GM23338 (cell line): ENCODE measurements at regions not wholly inside any gene's neighbourhood (a gene's known extent, or its start where the extent isn't known, plus 50 kb on each side); places are given as distances from the start of the nearest gene placed in this dataset.
"Not testable (repeated sequence)": the region's sequence is repeated elsewhere in the genome, so short reads cannot be mapped to it uniquely, and the experiment has no call there.

Experiments
- CREB1 ChIP-seq: fragments of 250-450 bp; sonication (Bioruptor Pico); IDR thresholded peaks from 2 replicates; pipeline ENCODE4 v1.5.0; 2020; ENCODE audit warnings: low read depth, mild to moderate bottlenecking, moderate library complexity
- CTCF ChIP-seq, 2 experiments: fragments of 200-600 bp in 1 of 2; sonication (generic) in 1 of 2; conservative IDR thresholded peaks; 2 replicates each; pipeline versions ENCODE4 v1.5.1 to v1.6.1; 2016 to 2017; ENCODE audit warnings: antibody characterized with exemption in 2 of 2, low read depth in 2 of 2, mild to moderate bottlenecking in 2 of 2, moderate library complexity in 1 of 2
- ETS1 ChIP-seq: IDR thresholded peaks from 2 replicates; pipeline ENCODE4 v1.6.1; 2016; ENCODE audit warnings: antibody characterized with exemption
- EZH2 ChIP-seq: fragments of 200-600 bp; sonication (generic); IDR thresholded peaks from one replicate; pipeline ENCODE4 v1.8.0; 2017; ENCODE audit warnings: antibody characterized with exemption, mild to moderate bottlenecking, low read depth; ENCODE audit not compliant: unreplicated experiment
- EZH2phosphoT487 ChIP-seq: fragments of 200-600 bp; sonication (generic); IDR thresholded peaks from one replicate; pipeline ENCODE4 v1.8.1; 2018; ENCODE audit warnings: antibody characterized with exemption; ENCODE audit not compliant: unreplicated experiment
- JUNB ChIP-seq: IDR thresholded peaks from one replicate; pipeline ENCODE4 v1.6.1; 2016; ENCODE audit warnings: antibody characterized with exemption; ENCODE audit not compliant: unreplicated experiment
- NANOG ChIP-seq: IDR thresholded peaks from 2 replicates; pipeline ENCODE4 v1.6.1; 2016; ENCODE audit warnings: antibody characterized with exemption, borderline replicate concordance
- POLR2AphosphoS5 ChIP-seq: IDR thresholded peaks from 2 replicates; pipeline ENCODE4 v1.6.1; 2016; ENCODE audit warnings: antibody characterized with exemption, low read depth
- STAT1 ChIP-seq: IDR thresholded peaks from one replicate; pipeline ENCODE4 v1.6.1; 2016; ENCODE audit warnings: antibody characterized with exemption; ENCODE audit not compliant: unreplicated experiment
- ZNF114 ChIP-seq: fragments of 250-450 bp; sonication (Bioruptor Pico); IDR thresholded peaks from 2 replicates; pipeline ENCODE4 v1.5.0; 2020; ENCODE audit warnings: mild to moderate bottlenecking, moderate library complexity
- ZNF331 ChIP-seq: fragments of 250-450 bp; sonication (Bioruptor Pico); IDR thresholded peaks from 2 replicates; pipeline ENCODE4 v1.5.0; 2020; ENCODE audit warnings: low read depth, mild to moderate bottlenecking, moderate library complexity
- TF ChIP-seq, protein P1 (sequence below): IDR thresholded peaks from one replicate; pipeline ENCODE4 v1.6.1; 2018; ENCODE audit warnings: antibody characterized with exemption; ENCODE audit not compliant: unreplicated experiment
- TF ChIP-seq, protein P2 (sequence below): fragments of 250-450 bp; sonication (Bioruptor Pico); IDR thresholded peaks from 2 replicates; pipeline ENCODE4 v1.5.0; 2020; ENCODE audit warnings: mild to moderate bottlenecking, moderate library complexity

- TF ChIP-seq, protein P1, sequence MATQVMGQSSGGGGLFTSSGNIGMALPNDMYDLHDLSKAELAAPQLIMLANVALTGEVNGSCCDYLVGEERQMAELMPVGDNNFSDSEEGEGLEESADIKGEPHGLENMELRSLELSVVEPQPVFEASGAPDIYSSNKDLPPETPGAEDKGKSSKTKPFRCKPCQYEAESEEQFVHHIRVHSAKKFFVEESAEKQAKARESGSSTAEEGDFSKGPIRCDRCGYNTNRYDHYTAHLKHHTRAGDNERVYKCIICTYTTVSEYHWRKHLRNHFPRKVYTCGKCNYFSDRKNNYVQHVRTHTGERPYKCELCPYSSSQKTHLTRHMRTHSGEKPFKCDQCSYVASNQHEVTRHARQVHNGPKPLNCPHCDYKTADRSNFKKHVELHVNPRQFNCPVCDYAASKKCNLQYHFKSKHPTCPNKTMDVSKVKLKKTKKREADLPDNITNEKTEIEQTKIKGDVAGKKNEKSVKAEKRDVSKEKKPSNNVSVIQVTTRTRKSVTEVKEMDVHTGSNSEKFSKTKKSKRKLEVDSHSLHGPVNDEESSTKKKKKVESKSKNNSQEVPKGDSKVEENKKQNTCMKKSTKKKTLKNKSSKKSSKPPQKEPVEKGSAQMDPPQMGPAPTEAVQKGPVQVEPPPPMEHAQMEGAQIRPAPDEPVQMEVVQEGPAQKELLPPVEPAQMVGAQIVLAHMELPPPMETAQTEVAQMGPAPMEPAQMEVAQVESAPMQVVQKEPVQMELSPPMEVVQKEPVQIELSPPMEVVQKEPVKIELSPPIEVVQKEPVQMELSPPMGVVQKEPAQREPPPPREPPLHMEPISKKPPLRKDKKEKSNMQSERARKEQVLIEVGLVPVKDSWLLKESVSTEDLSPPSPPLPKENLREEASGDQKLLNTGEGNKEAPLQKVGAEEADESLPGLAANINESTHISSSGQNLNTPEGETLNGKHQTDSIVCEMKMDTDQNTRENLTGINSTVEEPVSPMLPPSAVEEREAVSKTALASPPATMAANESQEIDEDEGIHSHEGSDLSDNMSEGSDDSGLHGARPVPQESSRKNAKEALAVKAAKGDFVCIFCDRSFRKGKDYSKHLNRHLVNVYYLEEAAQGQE: not testable (repeated sequence)
- TF ChIP-seq POLR2AphosphoS5; EZH2phosphoT487; CTCF (conservative IDR thresholded peaks at IDR 0.05; ENCODE audit: low read depth in 2 of 2); EZH2; JUNB; ETS1; ZNF331 (CRISPR knock-in tag); CREB1 (CRISPR knock-in tag); STAT1; ZNF114 (CRISPR knock-in tag); NANOG: not testable (repeated sequence)
- TF ChIP-seq, protein P2, sequence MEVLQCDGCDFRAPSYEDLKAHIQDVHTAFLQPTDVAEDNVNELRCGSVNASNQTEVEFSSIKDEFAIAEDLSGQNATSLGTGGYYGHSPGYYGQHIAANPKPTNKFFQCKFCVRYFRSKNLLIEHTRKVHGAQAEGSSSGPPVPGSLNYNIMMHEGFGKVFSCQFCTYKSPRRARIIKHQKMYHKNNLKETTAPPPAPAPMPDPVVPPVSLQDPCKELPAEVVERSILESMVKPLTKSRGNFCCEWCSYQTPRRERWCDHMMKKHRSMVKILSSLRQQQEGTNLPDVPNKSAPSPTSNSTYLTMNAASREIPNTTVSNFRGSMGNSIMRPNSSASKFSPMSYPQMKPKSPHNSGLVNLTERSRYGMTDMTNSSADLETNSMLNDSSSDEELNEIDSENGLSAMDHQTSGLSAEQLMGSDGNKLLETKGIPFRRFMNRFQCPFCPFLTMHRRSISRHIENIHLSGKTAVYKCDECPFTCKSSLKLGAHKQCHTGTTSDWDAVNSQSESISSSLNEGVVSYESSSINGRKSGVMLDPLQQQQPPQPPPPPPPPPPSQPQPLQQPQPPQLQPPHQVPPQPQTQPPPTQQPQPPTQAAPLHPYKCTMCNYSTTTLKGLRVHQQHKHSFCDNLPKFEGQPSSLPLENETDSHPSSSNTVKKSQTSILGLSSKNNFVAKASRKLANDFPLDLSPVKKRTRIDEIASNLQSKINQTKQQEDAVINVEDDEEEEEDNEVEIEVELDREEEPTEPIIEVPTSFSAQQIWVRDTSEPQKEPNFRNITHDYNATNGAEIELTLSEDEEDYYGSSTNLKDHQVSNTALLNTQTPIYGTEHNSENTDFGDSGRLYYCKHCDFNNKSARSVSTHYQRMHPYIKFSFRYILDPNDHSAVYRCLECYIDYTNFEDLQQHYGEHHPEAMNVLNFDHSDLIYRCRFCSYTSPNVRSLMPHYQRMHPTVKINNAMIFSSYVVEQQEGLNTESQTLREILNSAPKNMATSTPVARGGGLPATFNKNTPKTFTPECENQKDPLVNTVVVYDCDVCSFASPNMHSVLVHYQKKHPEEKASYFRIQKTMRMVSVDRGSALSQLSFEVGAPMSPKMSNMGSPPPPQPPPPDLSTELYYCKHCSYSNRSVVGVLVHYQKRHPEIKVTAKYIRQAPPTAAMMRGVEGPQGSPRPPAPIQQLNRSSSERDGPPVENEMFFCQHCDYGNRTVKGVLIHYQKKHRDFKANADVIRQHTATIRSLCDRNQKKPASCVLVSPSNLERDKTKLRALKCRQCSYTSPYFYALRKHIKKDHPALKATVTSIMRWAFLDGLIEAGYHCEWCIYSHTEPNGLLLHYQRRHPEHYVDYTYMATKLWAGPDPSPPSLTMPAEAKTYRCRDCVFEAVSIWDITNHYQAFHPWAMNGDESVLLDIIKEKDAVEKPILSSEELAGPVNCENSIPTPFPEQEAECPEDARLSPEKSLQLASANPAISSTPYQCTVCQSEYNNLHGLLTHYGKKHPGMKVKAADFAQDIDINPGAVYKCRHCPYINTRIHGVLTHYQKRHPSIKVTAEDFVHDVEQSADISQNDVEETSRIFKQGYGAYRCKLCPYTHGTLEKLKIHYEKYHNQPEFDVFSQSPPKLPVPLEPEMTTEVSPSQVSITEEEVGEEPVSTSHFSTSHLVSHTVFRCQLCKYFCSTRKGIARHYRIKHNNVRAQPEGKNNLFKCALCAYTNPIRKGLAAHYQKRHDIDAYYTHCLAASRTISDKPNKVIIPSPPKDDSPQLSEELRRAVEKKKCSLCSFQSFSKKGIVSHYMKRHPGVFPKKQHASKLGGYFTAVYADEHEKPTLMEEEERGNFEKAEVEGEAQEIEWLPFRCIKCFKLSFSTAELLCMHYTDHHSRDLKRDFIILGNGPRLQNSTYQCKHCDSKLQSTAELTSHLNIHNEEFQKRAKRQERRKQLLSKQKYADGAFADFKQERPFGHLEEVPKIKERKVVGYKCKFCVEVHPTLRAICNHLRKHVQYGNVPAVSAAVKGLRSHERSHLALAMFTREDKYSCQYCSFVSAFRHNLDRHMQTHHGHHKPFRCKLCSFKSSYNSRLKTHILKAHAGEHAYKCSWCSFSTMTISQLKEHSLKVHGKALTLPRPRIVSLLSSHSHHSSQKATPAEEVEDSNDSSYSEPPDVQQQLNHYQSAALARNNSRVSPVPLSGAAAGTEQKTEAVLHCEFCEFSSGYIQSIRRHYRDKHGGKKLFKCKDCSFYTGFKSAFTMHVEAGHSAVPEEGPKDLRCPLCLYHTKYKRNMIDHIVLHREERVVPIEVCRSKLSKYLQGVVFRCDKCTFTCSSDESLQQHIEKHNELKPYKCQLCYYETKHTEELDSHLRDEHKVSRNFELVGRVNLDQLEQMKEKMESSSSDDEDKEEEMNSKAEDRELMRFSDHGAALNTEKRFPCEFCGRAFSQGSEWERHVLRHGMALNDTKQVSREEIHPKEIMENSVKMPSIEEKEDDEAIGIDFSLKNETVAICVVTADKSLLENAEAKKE: not testable (repeated sequence)
Observed at GRCh38 chr15:31709479-31709878, 320.8 kb upstream of the CHRNA7 start.
